ENCODE measurements at regions not wholly inside any gene's neighbourhood (a gene's known extent, or its start where the extent isn't known, plus 50 kb on each side); places are given as distances from the start of the nearest gene placed in this dataset.

DNA sequence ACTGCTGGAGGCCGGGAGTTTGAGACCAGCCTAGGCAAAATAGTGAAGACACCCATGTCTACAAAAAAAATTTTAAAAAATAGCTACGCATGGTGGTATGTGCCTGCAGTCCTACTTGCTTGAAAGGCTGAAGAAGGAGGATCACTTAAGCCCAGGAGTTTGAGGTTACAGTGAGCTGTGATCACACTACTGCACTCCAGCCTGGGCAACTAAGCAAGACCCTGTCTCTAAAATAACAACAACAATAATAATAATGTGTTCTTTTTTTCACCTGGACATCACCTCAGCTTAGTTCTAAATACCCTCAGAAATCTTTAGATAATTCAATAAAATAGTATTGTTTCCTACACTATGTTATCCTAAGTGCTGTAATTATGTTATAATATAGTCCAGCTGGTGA, 397.1 kb upstream of the ZNF804A start:
- no peak for ATAC-seq
- DNase-seq, result no peak
- intact Hi-C loops (cut with micrococcal nuclease), result no loop called here

GRCh38 chr2:184203661-184204060, 394.7 kb upstream of the ZNF804A start:
- ATAC-seq (no peak), DNase-seq (no peak)
- intact Hi-C loops (cut with micrococcal nuclease), result no loop called here

- intact Hi-C loops (cut with micrococcal nuclease), result no loop called here
- ATAC-seq, result no peak
- DNase-seq, result no peak
These were observed 393.2 kb upstream of the ZNF804A start for GRCh38 chr2:184205048-184205596.

- DNase-seq, result no peak
- intact Hi-C loops (cut with micrococcal nuclease), result no loop called here
- no peak for ATAC-seq
These were observed 392.3 kb upstream of the ZNF804A start for GRCh38 chr2:184206045-184206444.

DNA sequence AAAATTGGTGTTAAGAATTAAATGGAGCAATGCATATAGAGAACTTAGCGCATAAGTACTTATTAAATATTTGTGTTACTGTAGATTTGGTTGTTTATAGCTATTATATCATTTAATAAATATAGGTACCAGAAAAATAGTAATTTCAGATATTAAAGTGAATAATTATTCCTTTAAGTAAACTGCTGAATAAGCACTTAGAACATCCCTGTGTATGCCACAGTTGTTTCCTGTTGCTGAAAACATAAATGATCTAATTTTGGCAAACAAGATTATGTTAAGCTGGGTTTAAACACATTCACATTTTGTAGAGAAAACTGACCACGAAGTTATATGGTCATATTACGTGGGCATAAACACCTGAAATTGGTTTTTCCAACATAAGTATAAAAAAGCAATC, 388.0 kb upstream of the ZNF804A start:
- intact Hi-C loops (cut with micrococcal nuclease), result no loop called here
- DNase-seq (no peak), ATAC-seq (no peak)

DNA sequence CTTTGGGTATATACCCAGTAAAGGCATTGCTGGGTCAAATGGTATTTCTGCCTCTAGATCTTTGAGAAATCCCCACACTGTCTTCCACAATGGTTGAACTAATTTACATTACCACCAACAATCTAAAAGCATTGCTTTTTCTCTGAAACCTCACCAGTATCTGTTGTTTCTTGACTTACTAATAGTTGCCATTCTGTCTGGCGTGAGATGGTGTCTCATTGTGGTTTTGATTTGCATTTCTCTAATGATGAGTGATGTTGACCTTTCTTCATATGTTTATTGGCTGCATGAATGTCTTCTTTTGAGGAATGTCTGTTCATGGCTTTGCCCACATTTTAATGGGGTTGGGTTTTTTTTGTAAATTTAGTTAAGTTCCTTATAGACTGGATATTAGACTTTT, 382.6 kb upstream of the ZNF804A start:
- intact Hi-C loops (cut with micrococcal nuclease), result no loop called here
- ATAC-seq, result no peak
- DNase-seq, result no peak

- intact Hi-C loops (cut with micrococcal nuclease), result no loop called here
- DNase-seq, result no peak
- no peak for ATAC-seq
These were observed 341.7 kb upstream of the ZNF804A start for GRCh38 chr2:184256611-184257010.

GRCh38 chr2:184261331-184261730, 337.0 kb upstream of the ZNF804A start:
- intact Hi-C loops (cut with micrococcal nuclease), result no loop called here
- ATAC-seq, result no peak
- DNase-seq, result no peak

GRCh38 chr2:184261818-184262217, 336.5 kb upstream of the ZNF804A start:
- no peak for DNase-seq
- ATAC-seq, result peak; percentile 32
- intact Hi-C loops (cut with micrococcal nuclease), result no loop called here

DNA sequence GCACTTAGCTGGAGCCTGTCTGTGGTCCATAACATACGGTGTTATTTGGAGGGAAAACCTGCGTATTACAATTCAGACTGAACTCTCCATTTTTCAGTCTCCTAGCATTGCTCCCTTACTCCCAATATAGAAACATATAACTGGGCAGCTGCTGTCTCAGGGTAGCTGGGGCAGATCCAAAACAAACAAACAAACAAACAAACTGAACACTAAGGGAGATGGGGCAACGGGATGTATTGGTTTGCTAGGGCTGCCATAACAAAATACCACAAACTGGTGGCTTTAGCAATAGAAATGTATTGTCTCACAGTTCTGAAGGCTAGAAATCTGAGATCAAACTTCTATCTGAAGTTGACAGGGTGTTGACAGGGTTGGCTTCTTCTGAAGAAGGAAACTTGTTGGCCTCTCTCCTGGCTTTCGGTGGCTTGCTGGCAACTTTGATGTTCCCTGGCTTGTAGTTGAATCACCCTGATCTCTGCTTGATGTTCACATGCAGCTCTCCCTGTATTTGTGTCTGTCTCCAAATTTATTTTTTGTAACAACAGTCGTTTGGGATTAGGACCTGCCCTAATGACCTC, 329.3 kb upstream of the ZNF804A start:
- DNase-seq, result no peak
- ATAC-seq, result no peak
- intact Hi-C loops (cut with micrococcal nuclease), result no loop called here

GRCh38 chr2:184270660-184271059, 327.7 kb upstream of the ZNF804A start:
- intact Hi-C loops (cut with micrococcal nuclease), result no loop called here
- no peak for DNase-seq
- ATAC-seq, result no peak

DNA sequence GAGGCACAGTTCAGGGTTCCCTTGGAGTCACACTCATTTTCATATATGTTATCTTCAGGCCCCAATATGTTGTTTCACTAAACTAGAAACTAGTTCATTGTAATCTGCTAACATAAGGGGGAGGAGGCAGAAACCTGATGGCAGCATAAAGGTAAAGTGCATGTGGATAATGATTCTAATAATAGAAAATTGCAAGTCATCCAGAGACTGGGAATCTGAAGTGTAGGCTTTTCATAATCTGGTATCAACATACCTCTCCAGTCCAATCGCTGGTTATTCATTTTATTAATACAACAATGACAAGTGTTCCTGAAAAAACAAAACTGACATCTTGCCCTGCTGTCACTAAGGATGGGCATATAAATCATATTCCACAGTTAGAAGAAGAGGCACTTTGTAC, 326.3 kb upstream of the ZNF804A start:
- intact Hi-C loops (cut with micrococcal nuclease), result no loop called here
- peak; percentile 84 for ATAC-seq
- DNase-seq, result no peak

- ATAC-seq (no peak), DNase-seq (no peak)
- intact Hi-C loops (cut with micrococcal nuclease), result no loop called here
These were observed 303.5 kb upstream of the ZNF804A start for GRCh38 chr2:184294831-184295230.

DNA sequence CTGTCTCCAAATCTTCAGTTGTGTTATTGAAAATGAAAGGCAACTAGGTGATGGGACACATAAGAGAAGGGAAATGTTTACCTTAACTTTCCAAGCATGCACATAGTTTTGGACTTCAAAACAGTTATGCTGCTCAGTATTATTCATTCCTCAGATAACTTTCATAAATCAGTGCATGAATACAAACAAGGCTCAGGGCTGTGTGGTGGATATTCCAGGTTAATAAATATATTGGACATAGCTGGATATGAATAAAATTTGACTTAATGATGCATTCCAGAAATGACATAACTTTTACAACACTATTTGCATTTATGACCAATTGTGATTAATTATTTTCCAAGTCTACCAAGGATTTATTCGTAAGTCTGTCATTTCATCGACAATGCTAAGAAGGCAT, 301.2 kb upstream of the ZNF804A start:
- DNase-seq, result no peak
- ATAC-seq, result no peak
- intact Hi-C loops (cut with micrococcal nuclease), result no loop called here

DNA sequence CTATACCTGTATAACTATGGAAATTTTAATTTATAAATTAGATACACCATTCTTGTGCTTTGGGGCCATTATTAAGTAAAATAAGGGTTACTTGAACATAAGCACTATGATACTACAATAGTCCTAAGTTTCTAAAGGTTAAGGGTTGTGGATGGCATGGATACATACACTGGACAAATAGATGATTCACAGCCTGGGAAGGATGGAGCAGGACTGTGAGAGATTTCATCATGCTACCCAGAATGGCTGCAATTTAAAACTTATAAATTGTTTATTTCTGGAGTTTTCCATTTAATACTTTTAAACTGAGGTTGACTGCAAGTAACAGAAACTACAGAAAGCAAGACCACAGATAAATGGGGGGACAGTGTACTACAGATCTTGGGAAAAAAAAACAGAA, 295.8 kb upstream of the ZNF804A start:
- ATAC-seq (no peak), DNase-seq (no peak)
- intact Hi-C loops (cut with micrococcal nuclease), result no loop called here

DNA sequence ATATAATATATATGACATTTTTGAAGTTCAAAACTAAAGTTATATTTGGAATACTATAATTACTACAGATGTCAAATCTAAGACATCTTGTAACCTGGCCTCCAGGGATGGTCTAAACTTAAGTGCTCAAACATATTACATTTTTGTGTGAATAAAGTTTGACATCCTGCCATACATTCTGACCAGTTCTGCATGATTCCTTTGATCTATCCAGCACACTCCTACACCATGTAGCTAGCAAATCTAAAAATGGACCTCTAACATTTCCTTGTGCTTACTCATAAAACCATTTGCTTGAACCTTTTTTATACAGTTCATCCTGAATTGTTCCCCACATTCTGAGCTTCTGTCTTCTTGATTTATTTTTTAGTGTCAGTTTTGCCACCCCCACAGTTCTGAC, 294.3 kb upstream of the ZNF804A start:
- DNase-seq (no peak), ATAC-seq (no peak)
- intact Hi-C loops (cut with micrococcal nuclease), result no loop called here

DNA sequence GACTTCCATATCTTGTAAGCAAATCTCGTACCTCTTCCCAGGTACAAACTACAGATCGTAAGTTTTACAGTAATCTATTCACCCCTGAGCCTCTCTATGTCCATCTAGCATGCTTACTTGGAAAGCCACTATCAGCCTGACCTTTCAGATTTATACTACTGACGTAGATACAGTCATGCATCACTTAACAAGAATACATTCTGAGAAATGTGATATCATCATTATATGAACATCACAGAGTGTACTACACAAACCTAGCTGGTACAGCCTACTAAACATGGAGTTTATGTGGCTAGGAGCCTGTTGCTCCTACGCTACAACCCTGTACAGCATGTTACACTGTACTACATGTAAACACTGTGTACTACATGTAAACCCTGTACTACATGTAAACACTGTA, 293.2 kb upstream of the ZNF804A start:
- no peak for DNase-seq
- ATAC-seq, result peak; percentile 61
- intact Hi-C loops (cut with micrococcal nuclease), result no loop called here

DNA sequence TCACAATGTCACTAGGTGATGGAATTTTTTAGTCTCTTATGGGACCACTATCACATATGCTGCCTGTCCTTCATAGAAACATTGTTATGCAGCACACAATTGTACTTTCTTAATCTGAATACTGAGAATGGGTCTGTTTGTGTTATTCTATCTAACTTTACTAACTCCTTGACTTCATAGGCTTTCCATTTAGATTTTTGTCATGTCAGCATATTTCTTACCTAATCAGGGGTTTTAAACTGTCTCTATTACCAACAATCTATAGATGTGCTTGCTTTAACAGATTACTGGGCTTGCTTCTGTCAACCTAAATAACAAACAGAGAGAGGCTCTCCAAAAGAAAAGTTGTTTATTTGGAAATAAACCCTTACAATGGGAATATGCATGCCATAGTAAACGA, 289.6 kb upstream of the ZNF804A start:
- ATAC-seq (no peak), DNase-seq (no peak)
- intact Hi-C loops (cut with micrococcal nuclease), result no loop called here

DNA sequence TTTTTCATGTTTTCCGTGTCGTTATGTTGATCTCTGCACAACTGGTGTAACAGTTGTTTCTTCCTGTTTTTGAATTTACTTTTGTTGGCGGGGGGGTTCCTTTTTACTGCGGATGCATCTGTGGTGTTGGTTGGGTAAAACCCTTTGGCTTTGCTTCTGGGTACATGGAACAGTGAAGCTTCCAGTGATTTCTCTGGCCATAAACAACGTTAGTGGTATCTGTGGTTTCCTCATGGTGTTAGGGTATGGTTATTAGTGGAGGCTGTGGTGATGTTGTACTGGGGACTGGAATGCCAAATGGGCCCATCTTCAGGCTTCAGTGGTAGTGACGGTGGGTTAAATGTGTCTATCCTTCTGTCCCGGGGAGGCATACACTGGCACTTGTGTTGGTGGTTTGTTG, 285.4 kb upstream of the ZNF804A start:
- intact Hi-C loops (cut with micrococcal nuclease), result no loop called here
- ATAC-seq (no peak), DNase-seq (no peak)

- no peak for DNase-seq
- ATAC-seq, result no peak
- intact Hi-C loops (cut with micrococcal nuclease), result no loop called here
These were observed 283.5 kb upstream of the ZNF804A start for GRCh38 chr2:184314829-184315228.

- DNase-seq (no peak), ATAC-seq (no peak)
- intact Hi-C loops (cut with micrococcal nuclease), result no loop called here
These were observed 281.4 kb upstream of the ZNF804A start for GRCh38 chr2:184316921-184317320.

DNA sequence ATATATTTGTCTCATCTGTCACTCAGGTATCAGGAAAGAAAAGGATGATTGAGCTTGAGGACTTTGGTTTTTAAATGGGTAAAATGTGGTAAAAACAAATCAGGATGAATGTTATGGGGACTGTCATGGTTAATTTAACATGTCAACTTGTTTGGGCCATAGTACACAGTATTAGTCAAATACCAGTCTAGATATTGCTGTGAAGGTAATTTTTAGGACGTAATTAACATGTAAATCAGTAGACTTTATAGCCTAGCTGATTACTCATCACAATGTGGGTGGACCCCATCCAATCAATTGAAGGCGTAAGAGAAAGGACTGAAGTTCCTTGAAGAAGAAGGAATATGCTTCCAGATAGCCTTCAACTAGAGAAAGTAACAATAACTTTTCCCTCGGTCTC, 275.7 kb upstream of the ZNF804A start:
- intact Hi-C loops (cut with micrococcal nuclease), result no loop called here
- DNase-seq (no peak), ATAC-seq (no peak)

Measured in left ventricle myocardium superior (tissue), 1 donor.